Transverse colon (tissue), 4 donors: ENCODE measurements at regions not wholly inside any gene's neighbourhood (a gene's known extent, or its start where the extent isn't known, plus 50 kb on each side); places are given as distances from the start of the nearest gene placed in this dataset.
"Not testable (repeated sequence)": the region's sequence is repeated elsewhere in the genome, so short reads cannot be mapped to it uniquely, and the experiment has no call there.

ENCODE experiments used
- DNase-seq: peaks from one replicate; pipeline ENCODE4 v3.0.0-alpha.2; 2019
- H3K27ac ChIP-seq, 4 donors: fragments of 200-600 bp; sonication (generic); 2 replicates each; pipeline ENCODE4 v1.5.1; 2016 to 2018; ENCODE audit warnings: inconsistent platforms in 4 of 4
- H3K27me3 ChIP-seq: fragments of 200-600 bp; sonication (generic); 2 replicates; pipeline ENCODE4 v1.5.1; 2017; ENCODE audit warnings: inconsistent platforms
- H3K36me3 ChIP-seq, 4 donors: fragments of 200-600 bp; sonication (generic); 2 replicates each; pipeline ENCODE4 v1.5.1; 2017 to 2019; ENCODE audit warnings: inconsistent platforms in 4 of 4
- H3K4me1 ChIP-seq, 4 donors: fragments of 200-600 bp; sonication (generic); 2 replicates each; pipeline ENCODE4 v1.5.1; 2017 to 2020; ENCODE audit warnings: inconsistent platforms in 4 of 4
- H3K4me3 ChIP-seq, 4 donors: fragments of 200-600 bp; sonication (generic); 1 replicate in 1 of 4; 2 replicates in 3 of 4; pipeline versions ENCODE4 v1.5.1 to v1.6.1; 2017 to 2019; ENCODE audit warnings: inconsistent platforms in 4 of 4
- H3K9me3 ChIP-seq, 2 donors: fragments of 200-600 bp; sonication (generic); 2 replicates each; pipeline ENCODE4 v1.5.1; 2017 to 2019; ENCODE audit warnings: inconsistent platforms in 2 of 2
- EP300 ChIP-seq: sonication (generic); formaldehyde crosslinking; IDR thresholded peaks from one replicate; pipeline ENCODE4 v1.6.1; 2017; ENCODE audit warnings: antibody characterized with exemption, low read depth
- POLR2A ChIP-seq: fragments of 450-650 bp; IDR thresholded peaks from one replicate; pipeline ENCODE4 v1.6.1; 2016; ENCODE audit warnings: antibody characterized with exemption, mild to moderate bottlenecking, moderate library complexity
- POLR2AphosphoS5 ChIP-seq, 3 donors: sonication (generic); formaldehyde crosslinking; IDR thresholded peaks; one replicate each; pipeline ENCODE4 v1.6.1; 2016; ENCODE audit warnings: antibody characterized with exemption in 3 of 3
- WGBS, 2 donors: methylation state at CpG; one replicate each; pipeline ENCODE4 v1.1.5; 2018; ENCODE audit warnings: low coverage in 1 of 2; 5-methylcytosine and 5-hydroxymethylcytosine counted together
- in situ Hi-C, 4 donors: fragments of 200-750 bp; cut with MboI; loops; one replicate each; pipeline versions ENCODE4 v1.15.0 to v1.15.1; 2017; ENCODE audit warnings: low sequenced_read_pairs in 3 of 4, low pct_ligation_motif_present in 1 of 4, low pct_unique_long_range_greater_than_20kb in 1 of 4
- intact Hi-C: fragments of 100-400 bp; cut with DNase I; formaldehyde crosslinking; loops from one replicate; pipeline ENCODE4 v1.15.1; 2023; ENCODE audit warnings: low total_unique reads
- TF ChIP-seq, protein P1 (sequence below), 5 experiments: fragments of 200-600 bp in 3 of 5; fragments of 450-650 bp in 2 of 5; sonication (generic) in 3 of 5; IDR thresholded peaks; 1 replicate in 2 of 5; 2 replicates in 3 of 5; pipeline ENCODE4 v1.5.1; 2016 to 2017; ENCODE audit warnings: antibody characterized with exemption in 5 of 5, inconsistent platforms in 3 of 5, mild to moderate bottlenecking in 2 of 5, moderate library complexity in 1 of 5

- in situ Hi-C loops, result no loop called here
- Histone ChIP-seq H3K36me3 (no peaks in the 10 kb centered on the region), H3K9me3 (no peaks in the 10 kb centered on the region), H3K4me1 (no peaks in the 10 kb centered on the region), H3K27me3 (no peaks in the 10 kb centered on the region), H3K4me3 (no peak overlapping the region), H3K27ac (no peak overlapping the region)
- TF ChIP-seq EP300, result no peak
- TF ChIP-seq, protein P1, sequence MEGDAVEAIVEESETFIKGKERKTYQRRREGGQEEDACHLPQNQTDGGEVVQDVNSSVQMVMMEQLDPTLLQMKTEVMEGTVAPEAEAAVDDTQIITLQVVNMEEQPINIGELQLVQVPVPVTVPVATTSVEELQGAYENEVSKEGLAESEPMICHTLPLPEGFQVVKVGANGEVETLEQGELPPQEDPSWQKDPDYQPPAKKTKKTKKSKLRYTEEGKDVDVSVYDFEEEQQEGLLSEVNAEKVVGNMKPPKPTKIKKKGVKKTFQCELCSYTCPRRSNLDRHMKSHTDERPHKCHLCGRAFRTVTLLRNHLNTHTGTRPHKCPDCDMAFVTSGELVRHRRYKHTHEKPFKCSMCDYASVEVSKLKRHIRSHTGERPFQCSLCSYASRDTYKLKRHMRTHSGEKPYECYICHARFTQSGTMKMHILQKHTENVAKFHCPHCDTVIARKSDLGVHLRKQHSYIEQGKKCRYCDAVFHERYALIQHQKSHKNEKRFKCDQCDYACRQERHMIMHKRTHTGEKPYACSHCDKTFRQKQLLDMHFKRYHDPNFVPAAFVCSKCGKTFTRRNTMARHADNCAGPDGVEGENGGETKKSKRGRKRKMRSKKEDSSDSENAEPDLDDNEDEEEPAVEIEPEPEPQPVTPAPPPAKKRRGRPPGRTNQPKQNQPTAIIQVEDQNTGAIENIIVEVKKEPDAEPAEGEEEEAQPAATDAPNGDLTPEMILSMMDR (IDR thresholded peaks at IDR 0.05), result no peak
- no peak for TF ChIP-seq POLR2A
- TF ChIP-seq POLR2AphosphoS5 (IDR thresholded peaks at IDR 0.05), result no peak
- DNase-seq, result no peak
- WGBS, 2 donors, result 88% methylated on average over 4 of the region's 4 CpGs; no CpG with 5 or more reads in 1 of the 2 donors
- intact Hi-C loops, result no loop called here
These were observed 334.3 kb downstream of the TFAP2A start for GRCh38 chr6:10080561-10080960.

DNA sequence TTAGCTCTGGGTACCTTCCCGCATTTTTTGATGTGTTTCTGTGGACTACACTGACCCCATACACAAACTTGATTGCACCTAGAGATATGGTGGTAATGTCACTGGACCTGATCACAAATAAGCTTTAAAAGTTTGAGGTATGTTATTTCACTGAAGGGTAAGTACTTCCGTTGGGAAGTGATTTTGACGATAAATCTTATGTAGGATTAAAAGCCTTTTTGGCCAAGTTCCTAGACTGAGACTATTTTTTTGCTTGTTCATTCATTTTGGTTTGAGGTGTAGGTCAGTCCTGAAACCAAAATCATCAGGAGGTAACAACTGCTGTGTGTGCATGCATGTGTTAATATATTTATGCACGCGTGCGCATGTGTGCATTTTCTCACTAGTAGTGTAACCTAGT is 336.3 kb downstream of the TFAP2A start:
- H3K36me3 ChIP-seq, result no peaks in the 10 kb centered on the region
- in situ Hi-C loops (no loop called here), intact Hi-C loops (no loop called here)
- WGBS, 2 donors, result 88 to 94% methylated on average over 6 of the region's 6 CpGs
- TF ChIP-seq EP300 (no peak), POLR2AphosphoS5 (IDR thresholded peaks at IDR 0.05) (no peak), POLR2A (no peak)
- TF ChIP-seq, protein P1 (IDR thresholded peaks at IDR 0.05), result no peak
- no peaks in the 10 kb centered on the region for H3K4me1 ChIP-seq
- H3K4me3 ChIP-seq, result no peak overlapping the region
- DNase-seq, result no peak
- no peaks in the 10 kb centered on the region for H3K27me3 ChIP-seq
- H3K9me3 ChIP-seq, result no peaks in the 10 kb centered on the region
- no peak overlapping the region for H3K27ac ChIP-seq

DNA sequence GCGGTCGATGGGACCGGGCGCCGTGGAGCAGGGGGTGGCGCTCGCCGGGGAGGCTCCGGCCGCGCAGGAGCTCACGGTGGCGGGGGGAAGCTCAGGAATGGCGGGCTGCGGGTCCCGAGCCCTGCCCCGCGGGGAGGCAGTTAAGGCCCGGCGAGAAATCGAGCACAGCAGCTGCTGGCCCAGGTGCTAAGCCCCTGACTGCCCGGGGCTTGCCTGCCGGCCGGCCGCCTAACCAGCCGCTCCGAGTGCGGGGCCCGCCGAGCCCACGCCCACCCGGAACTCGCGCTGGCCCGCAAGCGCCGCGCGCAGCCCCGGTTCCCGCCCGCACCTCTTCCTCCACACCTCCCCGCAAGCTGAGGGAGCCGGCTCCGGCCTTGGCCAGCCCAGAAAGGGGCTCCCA is 340.1 kb downstream of the TFAP2A start:
- WGBS, 2 donors, result 96% methylated on average over 42 of the region's 45 CpGs; no CpG with 5 or more reads in 1 of the 2 donors
- in situ Hi-C loops, result not testable (repeated sequence)

GRCh38 chr6:10073341-10073740 is 341.5 kb downstream of the TFAP2A start:
- Histone ChIP-seq H3K4me1 (no peaks in the 10 kb centered on the region), H3K27ac (no peak overlapping the region), H3K9me3 (no peaks in the 10 kb centered on the region), H3K36me3 (no peaks in the 10 kb centered on the region), H3K4me3 (no peak overlapping the region), H3K27me3 (no peaks in the 10 kb centered on the region)
- intact Hi-C loops, result no loop called here
- no peak for TF ChIP-seq POLR2A
- TF ChIP-seq EP300, result no peak
- TF ChIP-seq, protein P1 (IDR thresholded peaks at IDR 0.05), result no peak
- no peak for TF ChIP-seq POLR2AphosphoS5 (IDR thresholded peaks at IDR 0.05)
- 75% methylated on average over 9 of the region's 9 CpGs; no CpG with 5 or more reads in 1 of the 2 donors for WGBS, 2 donors
- in situ Hi-C loops, result no loop called here
- no peak for DNase-seq

More for the DNA sequence above, 340.1 kb downstream of the TFAP2A start:
- H3K4me3 ChIP-seq, H3K27ac ChIP-seq, H3K9me3 ChIP-seq, intact Hi-C loops, DNase-seq, H3K4me1 ChIP-seq, H3K36me3 ChIP-seq, H3K27me3 ChIP-seq: not testable (repeated sequence)

DNA sequence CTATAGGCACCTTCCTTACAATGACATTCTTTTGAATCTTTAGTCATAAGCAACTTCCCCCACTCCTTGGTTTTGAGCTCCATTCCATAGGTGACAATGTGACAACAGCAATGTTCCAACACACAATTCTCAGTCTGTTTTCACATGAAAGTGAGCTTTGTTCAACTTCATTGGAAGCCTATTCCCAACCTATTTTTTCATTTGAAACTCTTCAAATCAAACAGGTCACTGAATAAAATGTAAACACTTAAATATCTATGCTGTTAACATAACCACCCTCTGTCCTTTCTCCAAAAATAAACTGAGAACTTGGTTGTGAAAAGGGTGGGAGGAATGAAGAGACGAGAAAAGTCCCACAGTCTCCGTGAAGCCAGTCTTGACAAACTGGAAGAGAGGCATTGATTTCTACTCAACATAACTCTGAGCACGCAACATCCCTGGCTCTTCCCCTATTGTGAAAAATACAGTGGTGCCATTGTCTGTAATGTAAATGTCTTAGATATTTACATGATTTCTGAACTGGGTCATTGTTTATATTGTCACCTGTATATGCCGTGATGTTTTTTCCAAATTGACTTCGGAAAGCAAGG is 343.1 kb downstream of the TFAP2A start:
- no peaks in the 10 kb centered on the region for H3K4me1 ChIP-seq
- in situ Hi-C loops (no loop called here), intact Hi-C loops (no loop called here)
- DNase-seq, result no peak
- no peak overlapping the region for H3K27ac ChIP-seq
- H3K27me3 ChIP-seq, result no peaks in the 10 kb centered on the region
- no peaks in the 10 kb centered on the region for H3K9me3 ChIP-seq
- 65 to 89% methylated on average over 5 of the region's 5 CpGs for WGBS, 2 donors
- TF ChIP-seq POLR2AphosphoS5 (IDR thresholded peaks at IDR 0.05) (no peak), EP300 (no peak), POLR2A (no peak)
- TF ChIP-seq, protein P1 (IDR thresholded peaks at IDR 0.05), result no peak
- no peak overlapping the region for H3K4me3 ChIP-seq
- H3K36me3 ChIP-seq, result no peaks in the 10 kb centered on the region
